Neural cell (in vitro differentiated cells): ENCODE measurements at regions not wholly inside any gene's neighbourhood (a gene's known extent, or its start where the extent isn't known, plus 50 kb on each side); places are given as distances from the start of the nearest gene placed in this dataset.

Source experiments
- H2AFZ ChIP-seq: fragments of 200-600, 300-800 bp; sonication (generic), shearing (Covaris generic); 2 replicates; pipeline ENCODE4 v1.6.0; 2014; ENCODE audit warnings: low read depth, mild to moderate bottlenecking, antibody characterized with exemption, low read length, moderate library complexity
- H3F3A ChIP-seq: fragments of 200-600 bp; shearing (Covaris generic); 2 replicates; pipeline ENCODE4 v1.6.1; 2016; ENCODE audit warnings: mild to moderate bottlenecking, moderate library complexity, mixed read lengths, antibody characterized with exemption, low read length; ENCODE audit not compliant: insufficient read depth, poor library complexity, severe bottlenecking
- H3K27ac ChIP-seq: fragments of 200-600, 300-800 bp; sonication (generic), shearing (Covaris generic); 2 replicates; pipeline ENCODE4 v1.5.1; 2014; ENCODE audit warnings: mild to moderate bottlenecking, low read length, moderate library complexity
- H3K27me3 ChIP-seq: fragments of 300-800, 200-600 bp; sonication (generic), shearing (Covaris generic); 2 replicates; pipeline ENCODE4 v1.6.0; 2014; ENCODE audit warnings: mild to moderate bottlenecking, low read depth, low read length, moderate library complexity; ENCODE audit not compliant: insufficient read depth
- H3K36me3 ChIP-seq: fragments of 300-800, 200-600 bp; sonication (generic), shearing (Covaris generic); 2 replicates; pipeline ENCODE4 v1.5.1; 2014; ENCODE audit warnings: mild to moderate bottlenecking, antibody characterized with exemption, low read length, moderate library complexity; ENCODE audit not compliant: insufficient read depth
- H3K4me2 ChIP-seq: fragments of 300-800, 200-600 bp; sonication (generic), shearing (Covaris generic); 2 replicates; pipeline ENCODE4 v1.6.0; 2014; ENCODE audit warnings: mild to moderate bottlenecking, low read length
- H3K4me3 ChIP-seq: fragments of 300-800, 200-600 bp; sonication (generic), shearing (Covaris generic); 2 replicates; pipeline ENCODE4 v1.5.1; 2014; ENCODE audit warnings: mild to moderate bottlenecking, low read length, moderate library complexity
- H3K79me2 ChIP-seq: fragments of 200-600 bp; shearing (Covaris generic); replicated peaks from 2 replicates; pipeline ENCODE4 v1.6.0; 2014; ENCODE audit warnings: mild to moderate bottlenecking, low read length, moderate library complexity; ENCODE audit not compliant: insufficient read depth
- H3K9ac ChIP-seq: fragments of 300-800, 200-600 bp; sonication (generic), shearing (Covaris generic); 2 replicates; pipeline ENCODE4 v1.6.1; 2016; ENCODE audit warnings: mild to moderate bottlenecking, low read length, mixed read lengths
- H3K9me2 ChIP-seq: fragments of 200-600 bp; shearing (Covaris generic); 2 replicates; pipeline ENCODE4 v1.6.1; 2016; ENCODE audit warnings: mild to moderate bottlenecking, low read length, mixed read lengths; ENCODE audit not compliant: insufficient read depth
- H3K9me3 ChIP-seq: fragments of 200-600, 300-800 bp; sonication (generic), shearing (Covaris generic); 2 replicates; pipeline ENCODE4 v1.6.1; 2016; ENCODE audit warnings: mild to moderate bottlenecking, mixed run types, low read length, moderate library complexity, mixed read lengths
- H4K20me1 ChIP-seq: fragments of 200-600 bp; shearing (Covaris generic); 2 replicates; pipeline ENCODE4 v1.6.1; 2016; ENCODE audit warnings: mild to moderate bottlenecking, mixed run types; ENCODE audit not compliant: insufficient read depth
- EP300 ChIP-seq: fragments of 450-650 bp; conservative IDR thresholded peaks from 2 replicates; pipeline ENCODE4 v1.6.1; 2014; ENCODE audit warnings: antibody characterized with exemption, mild to moderate bottlenecking, moderate library complexity; ENCODE audit not compliant: poor library complexity, severe bottlenecking
- EZH2 ChIP-seq: fragments of 200-600, 300-800 bp; shearing (Covaris generic), sonication (generic); IDR thresholded peaks from 2 replicates; pipeline ENCODE4 v1.6.1; 2014; ENCODE audit warnings: antibody characterized with exemption, low read length, borderline replicate concordance, mild to moderate bottlenecking; ENCODE audit not compliant: insufficient read depth, poor library complexity, severe bottlenecking
- MXI1 ChIP-seq: fragments of 450-650 bp; conservative IDR thresholded peaks from 2 replicates; pipeline ENCODE4 v1.6.1; 2014; ENCODE audit warnings: antibody characterized with exemption, mild to moderate bottlenecking; ENCODE audit not compliant: poor library complexity, severe bottlenecking
- POLR2AphosphoS5 ChIP-seq: IDR thresholded peaks from 2 replicates; pipeline ENCODE4 v1.6.1; 2012
- RAD21 ChIP-seq: fragments of 450-650 bp; conservative IDR thresholded peaks from 2 replicates; pipeline ENCODE4 v1.6.1; 2014; ENCODE audit warnings: antibody characterized with exemption, mild to moderate bottlenecking, moderate library complexity
- SMC3 ChIP-seq: fragments of 450-650 bp; conservative IDR thresholded peaks from 2 replicates; pipeline ENCODE4 v1.6.1; 2014; ENCODE audit warnings: antibody characterized with exemption, mild to moderate bottlenecking, moderate library complexity; ENCODE audit not compliant: poor library complexity
- TAF1 ChIP-seq: IDR thresholded peaks from 2 replicates; pipeline ENCODE4 v1.6.1; 2012; ENCODE audit warnings: low read depth
- TF ChIP-seq, protein P1 (sequence below): fragments of 450-650 bp; IDR thresholded peaks from 2 replicates; pipeline ENCODE4 v1.5.1; 2014; ENCODE audit warnings: antibody characterized with exemption, mild to moderate bottlenecking, moderate library complexity; ENCODE audit not compliant: poor library complexity, severe bottlenecking
- TF ChIP-seq, protein P2 (sequence below): IDR thresholded peaks from 2 replicates; pipeline ENCODE4 v1.6.1; 2012; ENCODE audit warnings: borderline replicate concordance

DNA sequence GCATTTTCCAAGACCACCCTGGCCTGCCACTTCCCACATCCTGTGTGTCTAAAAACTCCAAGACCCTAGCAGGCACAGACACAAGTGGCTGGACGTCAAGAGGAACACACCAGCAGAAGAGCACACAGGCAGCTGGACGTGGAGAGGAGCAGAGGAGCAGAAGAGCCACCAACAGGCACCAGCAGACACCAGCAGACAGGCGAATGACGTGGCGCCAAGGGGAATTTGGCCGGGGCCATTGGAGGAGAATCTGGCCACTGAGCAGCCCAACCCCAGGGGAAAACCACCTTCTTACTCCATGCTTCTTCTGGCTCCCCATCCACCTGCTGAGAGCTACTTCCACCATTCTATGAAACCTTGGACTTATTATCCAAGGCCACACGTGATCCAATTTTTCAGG, 243.1 kb upstream of the CTSO start:
- H3K36me3 ChIP-seq = no peaks in the 10 kb centered on the region
- no peaks in the 10 kb centered on the region for H3K27me3 ChIP-seq
- H3K9me3 ChIP-seq = no peaks in the 10 kb centered on the region
- no peak overlapping the region for H3K4me2 ChIP-seq
- TF ChIP-seq EZH2 (no peak), POLR2AphosphoS5 (no peak), EP300 (no peak), MXI1 (no peak), TAF1 (no peak), RAD21 (no peak), SMC3 (no peak)
- TF ChIP-seq, protein P1, sequence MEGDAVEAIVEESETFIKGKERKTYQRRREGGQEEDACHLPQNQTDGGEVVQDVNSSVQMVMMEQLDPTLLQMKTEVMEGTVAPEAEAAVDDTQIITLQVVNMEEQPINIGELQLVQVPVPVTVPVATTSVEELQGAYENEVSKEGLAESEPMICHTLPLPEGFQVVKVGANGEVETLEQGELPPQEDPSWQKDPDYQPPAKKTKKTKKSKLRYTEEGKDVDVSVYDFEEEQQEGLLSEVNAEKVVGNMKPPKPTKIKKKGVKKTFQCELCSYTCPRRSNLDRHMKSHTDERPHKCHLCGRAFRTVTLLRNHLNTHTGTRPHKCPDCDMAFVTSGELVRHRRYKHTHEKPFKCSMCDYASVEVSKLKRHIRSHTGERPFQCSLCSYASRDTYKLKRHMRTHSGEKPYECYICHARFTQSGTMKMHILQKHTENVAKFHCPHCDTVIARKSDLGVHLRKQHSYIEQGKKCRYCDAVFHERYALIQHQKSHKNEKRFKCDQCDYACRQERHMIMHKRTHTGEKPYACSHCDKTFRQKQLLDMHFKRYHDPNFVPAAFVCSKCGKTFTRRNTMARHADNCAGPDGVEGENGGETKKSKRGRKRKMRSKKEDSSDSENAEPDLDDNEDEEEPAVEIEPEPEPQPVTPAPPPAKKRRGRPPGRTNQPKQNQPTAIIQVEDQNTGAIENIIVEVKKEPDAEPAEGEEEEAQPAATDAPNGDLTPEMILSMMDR = no peak
- TF ChIP-seq, protein P2, sequence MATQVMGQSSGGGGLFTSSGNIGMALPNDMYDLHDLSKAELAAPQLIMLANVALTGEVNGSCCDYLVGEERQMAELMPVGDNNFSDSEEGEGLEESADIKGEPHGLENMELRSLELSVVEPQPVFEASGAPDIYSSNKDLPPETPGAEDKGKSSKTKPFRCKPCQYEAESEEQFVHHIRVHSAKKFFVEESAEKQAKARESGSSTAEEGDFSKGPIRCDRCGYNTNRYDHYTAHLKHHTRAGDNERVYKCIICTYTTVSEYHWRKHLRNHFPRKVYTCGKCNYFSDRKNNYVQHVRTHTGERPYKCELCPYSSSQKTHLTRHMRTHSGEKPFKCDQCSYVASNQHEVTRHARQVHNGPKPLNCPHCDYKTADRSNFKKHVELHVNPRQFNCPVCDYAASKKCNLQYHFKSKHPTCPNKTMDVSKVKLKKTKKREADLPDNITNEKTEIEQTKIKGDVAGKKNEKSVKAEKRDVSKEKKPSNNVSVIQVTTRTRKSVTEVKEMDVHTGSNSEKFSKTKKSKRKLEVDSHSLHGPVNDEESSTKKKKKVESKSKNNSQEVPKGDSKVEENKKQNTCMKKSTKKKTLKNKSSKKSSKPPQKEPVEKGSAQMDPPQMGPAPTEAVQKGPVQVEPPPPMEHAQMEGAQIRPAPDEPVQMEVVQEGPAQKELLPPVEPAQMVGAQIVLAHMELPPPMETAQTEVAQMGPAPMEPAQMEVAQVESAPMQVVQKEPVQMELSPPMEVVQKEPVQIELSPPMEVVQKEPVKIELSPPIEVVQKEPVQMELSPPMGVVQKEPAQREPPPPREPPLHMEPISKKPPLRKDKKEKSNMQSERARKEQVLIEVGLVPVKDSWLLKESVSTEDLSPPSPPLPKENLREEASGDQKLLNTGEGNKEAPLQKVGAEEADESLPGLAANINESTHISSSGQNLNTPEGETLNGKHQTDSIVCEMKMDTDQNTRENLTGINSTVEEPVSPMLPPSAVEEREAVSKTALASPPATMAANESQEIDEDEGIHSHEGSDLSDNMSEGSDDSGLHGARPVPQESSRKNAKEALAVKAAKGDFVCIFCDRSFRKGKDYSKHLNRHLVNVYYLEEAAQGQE = no peak
- H3F3A ChIP-seq = no peaks in the 10 kb centered on the region
- no peak overlapping the region for H3K9ac ChIP-seq
- no peaks in the 10 kb centered on the region for H3K9me2 ChIP-seq
- no peak overlapping the region for H3K27ac ChIP-seq
- H2AFZ ChIP-seq = no peak overlapping the region
- no peak overlapping the region for H3K4me3 ChIP-seq
- H4K20me1 ChIP-seq = no peaks in the 10 kb centered on the region
- H3K79me2 ChIP-seq = no peaks in the 10 kb centered on the region

DNA sequence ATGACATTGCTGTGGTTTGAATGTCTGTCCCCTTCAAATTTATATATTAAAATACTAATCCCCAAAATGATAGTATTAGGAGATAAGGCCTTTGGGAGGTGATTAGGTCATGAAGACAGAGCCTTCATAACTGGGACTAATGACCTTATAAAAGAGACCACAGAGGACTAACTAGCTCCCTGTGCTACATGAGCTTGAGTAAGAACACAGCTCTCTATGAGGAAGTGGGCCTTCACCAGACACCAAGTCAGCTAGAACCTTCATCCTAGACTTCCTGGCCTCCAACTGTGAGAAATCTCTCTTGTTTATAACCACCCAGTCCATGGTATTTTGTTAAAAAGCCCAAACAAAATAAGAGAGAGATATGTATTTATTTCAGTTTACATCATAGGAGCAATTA, 242.2 kb upstream of the CTSO start:
- H3K9ac ChIP-seq = no peak overlapping the region
- no peaks in the 10 kb centered on the region for H3K9me3 ChIP-seq
- H3K4me3 ChIP-seq = no peak overlapping the region
- H3K9me2 ChIP-seq = no peaks in the 10 kb centered on the region
- no peak overlapping the region for H2AFZ ChIP-seq
- H3K4me2 ChIP-seq = no peak overlapping the region
- H4K20me1 ChIP-seq = no peaks in the 10 kb centered on the region
- H3K36me3 ChIP-seq = no peaks in the 10 kb centered on the region
- no peaks in the 10 kb centered on the region for H3F3A ChIP-seq
- no peaks in the 10 kb centered on the region for H3K79me2 ChIP-seq
- TF ChIP-seq MXI1 = no peak
- no peak for TF ChIP-seq TAF1
- no peak for TF ChIP-seq EZH2
- TF ChIP-seq, protein P2 = no peak
- no peak for TF ChIP-seq POLR2AphosphoS5
- no peak for TF ChIP-seq RAD21
- TF ChIP-seq SMC3 = no peak
- H3K27me3 ChIP-seq = no peaks in the 10 kb centered on the region
- H3K27ac ChIP-seq = no peak overlapping the region
